ENCODE measurements at regions not wholly inside any gene's neighbourhood (a gene's known extent, or its start where the extent isn't known, plus 50 kb on each side); places are given as distances from the start of the nearest gene placed in this dataset.

- TF ChIP-seq CTCF (IDR thresholded peaks at IDR 0.05) (no peak), POLR2A (IDR thresholded peaks at IDR 0.05) (no peak)
Measured at GRCh38 chr6:121559611-121560269, 124.3 kb downstream of the GJA1 start.

All from heart left ventricle (tissue), 13 donors.